ENCODE measurements at regions not wholly inside any gene's neighbourhood (a gene's known extent, or its start where the extent isn't known, plus 50 kb on each side); places are given as distances from the start of the nearest gene placed in this dataset.

DNA sequence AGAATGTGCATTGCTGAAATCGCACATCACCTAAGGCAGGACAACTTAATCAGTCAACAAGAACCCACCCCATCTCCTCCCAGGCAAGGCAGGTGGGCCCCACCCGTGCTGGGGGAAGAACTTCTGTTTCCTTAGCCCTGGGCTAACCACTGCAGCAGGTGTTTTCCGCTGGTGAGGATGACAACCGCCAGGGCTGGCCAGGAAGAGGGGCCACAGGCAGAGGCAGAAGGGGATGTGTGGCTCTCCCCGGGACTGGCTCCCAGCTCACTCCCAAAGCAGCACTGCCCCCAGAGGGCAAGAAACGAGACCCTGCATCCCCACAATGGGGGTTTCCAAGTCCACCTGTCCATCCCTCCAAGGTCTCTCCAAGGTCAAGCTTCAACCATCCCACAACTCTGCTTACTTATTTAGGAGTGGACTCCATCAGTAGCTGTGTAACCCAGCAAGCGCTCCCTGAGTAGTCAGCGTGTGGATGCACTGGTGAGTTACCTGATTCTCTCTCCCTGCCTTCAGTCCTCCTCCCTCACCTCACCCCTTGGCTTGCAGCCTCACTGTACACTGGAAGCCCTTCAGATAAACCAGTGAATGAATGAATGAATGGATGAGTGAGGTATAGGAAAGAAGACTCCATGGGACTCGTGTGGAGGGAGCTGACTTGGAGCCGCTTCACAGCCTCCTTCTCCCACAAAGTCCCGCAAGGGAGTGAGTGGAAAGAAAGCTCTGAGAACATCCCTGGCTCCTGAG is 168.2 kb upstream of the CST7 start:
- DNase-seq, result no peak

DNA sequence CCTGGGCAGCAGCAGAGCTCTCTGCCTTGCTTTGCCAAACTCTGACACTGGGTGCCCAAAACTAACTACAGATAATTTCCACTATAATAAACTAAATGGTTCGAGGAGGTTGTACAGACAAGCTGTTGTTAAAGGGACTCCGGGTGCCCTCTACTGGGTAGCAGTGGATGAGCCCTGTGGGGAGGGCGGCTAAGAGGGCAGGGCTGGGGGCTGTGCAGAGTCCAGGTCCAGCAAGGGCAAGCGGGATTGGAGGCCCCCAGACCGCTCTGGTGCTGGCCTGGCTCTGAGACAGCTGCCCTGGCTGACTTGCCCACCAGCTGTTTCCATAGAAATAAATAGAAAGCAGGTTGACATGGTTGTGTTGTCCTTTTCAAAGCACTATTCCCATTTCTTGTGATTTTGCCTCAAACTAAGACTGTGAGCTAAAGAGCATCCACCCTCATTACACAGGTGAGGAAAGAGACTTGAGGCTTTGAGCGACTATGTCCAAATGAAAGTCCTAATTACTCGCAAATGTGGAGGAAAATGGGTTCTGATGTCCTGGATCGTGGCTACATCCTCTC is 167.6 kb upstream of the CST7 start:
- DNase-seq, result peak in 1 of 2 experiments; percentile 23

DNA sequence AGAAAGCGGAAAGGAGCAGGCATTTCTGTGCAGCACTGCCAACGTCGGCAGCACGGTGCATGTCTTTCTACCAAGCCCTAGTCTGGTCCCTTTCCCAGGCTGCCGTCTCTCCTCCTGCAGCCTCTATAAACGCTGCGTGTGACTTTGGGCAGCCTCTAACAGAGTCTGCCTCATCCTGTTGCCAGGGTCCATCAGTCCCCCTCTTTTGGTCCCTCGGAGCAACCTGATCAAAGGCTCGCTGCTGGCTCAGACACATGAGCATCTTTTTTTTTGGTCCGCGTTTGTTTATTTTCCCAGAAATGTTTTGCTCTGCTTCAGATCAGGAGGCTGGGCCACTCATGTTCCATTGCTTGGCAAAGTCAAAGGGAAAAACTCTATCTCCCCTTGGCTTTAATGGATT is 166.8 kb upstream of the CST7 start:
- no peak for DNase-seq

DNA sequence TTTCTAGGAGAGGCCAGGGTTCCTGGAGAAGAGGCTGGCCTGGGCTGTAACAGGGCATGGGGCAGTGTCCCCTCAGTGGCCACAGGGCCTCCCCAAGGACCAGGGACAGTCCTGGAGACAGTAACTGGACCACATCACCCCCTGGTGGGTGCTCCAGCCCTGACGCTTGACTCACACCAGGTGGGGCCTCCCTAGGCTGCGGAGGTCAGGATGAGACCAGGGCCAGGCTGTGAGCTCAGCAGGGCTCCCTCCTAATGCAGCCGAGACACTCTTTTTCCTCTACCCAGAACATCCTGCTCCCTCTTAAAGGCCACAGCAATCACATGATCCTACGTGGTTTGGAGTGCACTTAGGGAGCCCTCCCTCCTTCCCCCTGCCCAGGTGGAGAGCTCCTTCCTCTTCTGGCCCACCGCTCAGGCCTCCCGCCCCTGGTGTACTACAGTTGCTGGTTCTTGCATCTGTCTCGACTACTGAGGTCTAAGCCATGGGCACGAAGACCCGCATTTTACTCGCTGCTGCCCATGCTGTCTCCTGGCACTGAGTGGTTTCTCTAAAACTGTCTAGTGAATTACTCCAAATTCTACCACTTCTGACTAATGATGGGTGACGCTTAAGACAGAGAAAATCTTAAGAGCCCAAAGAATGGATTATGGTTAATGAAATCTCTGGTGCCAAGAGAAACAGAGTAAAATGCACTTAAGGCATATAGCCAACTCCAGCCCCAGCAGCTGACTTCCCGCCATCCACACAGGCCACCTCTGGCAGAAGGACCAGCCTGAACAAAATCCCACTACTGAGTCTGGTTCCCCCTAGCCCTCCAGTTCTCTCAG is 166.1 kb upstream of the CST7 start:
- DNase-seq, result peak; percentile 15 to 28

DNA sequence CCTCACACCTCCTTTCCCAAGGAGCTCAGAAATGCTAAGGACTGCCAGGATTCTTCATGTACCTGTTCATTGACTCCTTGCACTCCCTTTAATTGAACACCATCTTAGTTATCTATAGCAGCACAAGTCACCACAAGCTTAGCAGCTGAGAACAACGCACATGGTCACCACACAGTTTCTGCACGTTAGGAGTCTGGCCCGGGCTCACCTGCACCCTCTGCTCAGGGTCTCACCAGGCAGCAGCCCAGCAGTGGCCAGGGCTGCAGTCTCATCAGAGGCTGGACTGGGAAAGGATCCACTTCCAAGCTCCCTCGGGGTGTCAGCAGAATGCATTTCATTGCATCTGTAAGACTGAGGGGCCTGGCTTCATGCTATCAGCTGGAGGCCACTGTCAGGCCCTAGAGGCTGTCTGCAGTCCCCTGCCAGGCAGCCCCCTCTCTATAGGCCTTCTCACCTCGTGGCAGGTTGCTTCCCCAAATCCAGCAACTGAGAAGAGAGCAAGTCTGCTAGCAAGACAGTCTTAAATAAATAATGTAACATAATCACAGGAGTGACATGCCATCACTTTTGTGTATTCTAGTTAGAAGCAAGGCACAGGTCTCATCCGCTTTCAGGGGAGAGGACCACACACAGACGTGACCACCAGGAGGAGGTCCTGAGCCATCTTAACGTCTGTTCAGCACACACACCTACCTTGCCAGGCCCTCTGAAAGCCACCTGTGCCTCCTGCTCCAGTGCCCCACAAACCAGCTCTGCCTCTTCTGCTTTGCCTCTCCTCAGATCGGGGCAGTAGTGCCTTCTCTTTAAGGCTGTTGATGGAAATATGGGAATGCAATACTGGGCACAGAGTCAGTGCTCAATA is 165.2 kb upstream of the CST7 start:
- DNase-seq, result peak; percentile 31 to 33

DNA sequence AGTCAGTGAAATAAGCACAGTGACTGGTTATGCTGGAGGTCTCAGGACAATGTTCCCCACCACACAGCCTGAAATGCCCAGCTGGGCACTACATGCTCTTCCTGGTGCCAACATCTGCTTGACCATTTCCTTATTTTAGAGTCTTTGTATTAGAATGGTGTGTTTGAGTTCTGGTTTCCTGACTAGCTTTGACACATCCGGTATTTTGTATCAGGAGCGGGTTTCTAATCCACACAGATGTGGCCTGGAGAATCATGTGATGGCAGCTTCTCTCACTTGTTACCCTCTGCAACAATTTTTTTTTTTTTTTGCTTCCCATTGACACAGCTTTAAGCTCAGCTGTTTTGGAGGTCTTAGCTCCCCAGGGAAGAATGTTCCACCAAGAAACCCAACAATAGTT is 164.5 kb upstream of the CST7 start:
- DNase-seq, result no peak

DNA sequence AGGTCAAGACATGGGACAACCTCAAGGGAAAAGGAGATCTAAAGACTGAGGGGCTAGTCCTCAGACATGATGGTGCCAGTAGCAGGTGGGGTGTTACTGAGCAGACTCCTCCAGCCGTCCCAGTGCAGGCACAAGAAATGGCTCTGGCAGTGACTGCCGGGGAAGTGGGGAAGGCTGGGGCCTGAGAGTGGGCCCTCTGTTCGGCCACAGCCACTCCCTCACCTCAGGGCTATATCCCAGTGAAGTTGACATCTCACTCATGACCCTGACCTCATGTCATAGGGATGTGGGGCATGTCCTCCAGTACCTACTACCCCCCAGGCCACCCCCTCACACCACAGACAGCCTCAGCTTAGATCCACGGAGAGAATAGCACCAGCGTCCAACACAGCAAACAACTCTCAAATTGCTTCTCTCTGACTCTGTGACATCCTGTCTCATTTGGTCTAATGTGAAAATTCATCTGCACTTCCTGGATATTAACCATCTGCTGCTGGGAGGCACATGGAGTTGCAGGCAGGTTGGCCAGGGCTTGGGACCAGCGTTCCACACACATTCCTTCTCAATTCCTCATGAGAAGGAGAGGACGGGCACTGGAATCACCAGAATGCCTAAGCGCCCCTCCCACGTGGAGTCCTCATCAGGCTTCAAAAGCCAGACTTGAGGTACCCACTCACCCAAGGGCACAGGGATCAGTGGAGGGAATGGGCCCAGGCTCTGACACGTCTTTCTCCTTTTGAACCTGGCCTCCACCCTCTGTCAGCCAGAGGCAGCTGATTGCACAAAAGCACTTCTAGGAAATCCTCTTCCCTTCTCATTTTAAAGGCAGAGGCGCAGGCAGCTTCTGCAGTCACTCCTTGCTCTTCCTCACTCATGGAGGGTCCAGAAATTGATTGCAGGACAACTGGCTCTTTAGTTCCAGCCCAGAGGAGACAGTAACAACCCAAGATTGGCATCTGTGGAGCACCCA is 163.6 kb upstream of the CST7 start:
- DNase-seq, result no peak

DNA sequence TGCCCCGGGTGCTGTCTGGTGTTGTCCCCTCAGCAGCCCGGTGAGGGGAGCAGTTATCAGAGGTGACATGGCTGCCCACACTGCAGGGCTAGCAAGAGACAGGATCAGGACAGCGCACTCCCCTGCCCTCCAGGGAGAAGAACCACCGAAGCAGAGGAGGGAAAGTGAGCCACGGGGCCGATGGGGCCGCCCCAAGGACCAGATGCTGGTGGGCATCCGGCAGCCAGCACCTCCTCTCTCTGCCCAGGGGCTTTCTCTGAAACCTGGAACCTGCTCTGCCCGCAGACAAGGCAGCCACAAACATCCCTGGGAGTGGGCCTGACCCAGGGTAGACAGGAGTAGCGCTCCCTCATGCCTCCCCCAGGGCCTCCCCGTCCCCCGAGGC is 163.0 kb upstream of the CST7 start:
- no peak for DNase-seq

DNA sequence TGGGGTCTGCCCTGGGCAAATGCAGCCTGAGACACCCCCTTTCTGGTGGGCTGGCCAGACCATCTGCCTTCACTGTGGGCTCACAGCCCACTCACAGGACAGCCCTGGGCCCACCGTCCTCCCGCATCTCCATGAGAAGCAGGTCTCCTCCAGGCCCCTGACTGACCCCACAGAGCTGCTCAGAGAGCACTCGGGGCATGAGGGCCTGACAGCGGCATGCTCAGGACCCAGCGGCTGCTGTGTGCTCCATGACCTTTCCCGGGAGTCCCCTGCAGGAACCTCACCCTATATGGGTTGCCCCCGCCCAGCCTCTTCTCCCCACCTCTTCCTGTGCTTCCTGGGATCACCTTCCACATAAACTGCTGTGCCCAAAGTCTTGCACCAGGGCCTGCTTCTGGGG is 162.4 kb upstream of the CST7 start:
- DNase-seq, result no peak

DNA sequence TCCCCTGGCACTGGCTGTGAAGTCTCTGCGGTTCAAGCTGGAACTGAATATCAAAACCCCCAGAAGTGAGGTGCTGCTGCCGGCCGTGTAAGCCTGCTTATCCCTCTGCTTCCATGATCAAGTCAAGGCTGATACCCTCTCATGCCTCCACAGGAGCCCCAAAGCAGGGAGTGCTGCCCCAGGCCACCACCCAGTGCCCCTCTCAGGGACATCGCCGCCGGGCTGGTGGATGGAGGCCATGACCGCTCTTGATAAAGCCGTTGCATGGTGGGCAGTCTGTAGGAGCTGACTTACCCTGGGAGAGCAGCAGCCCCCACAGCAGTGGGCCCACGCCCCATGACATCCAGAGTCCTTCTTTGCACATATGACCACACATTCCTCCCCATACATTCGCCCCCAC is 162.0 kb upstream of the CST7 start:
- DNase-seq, result no peak

DNA sequence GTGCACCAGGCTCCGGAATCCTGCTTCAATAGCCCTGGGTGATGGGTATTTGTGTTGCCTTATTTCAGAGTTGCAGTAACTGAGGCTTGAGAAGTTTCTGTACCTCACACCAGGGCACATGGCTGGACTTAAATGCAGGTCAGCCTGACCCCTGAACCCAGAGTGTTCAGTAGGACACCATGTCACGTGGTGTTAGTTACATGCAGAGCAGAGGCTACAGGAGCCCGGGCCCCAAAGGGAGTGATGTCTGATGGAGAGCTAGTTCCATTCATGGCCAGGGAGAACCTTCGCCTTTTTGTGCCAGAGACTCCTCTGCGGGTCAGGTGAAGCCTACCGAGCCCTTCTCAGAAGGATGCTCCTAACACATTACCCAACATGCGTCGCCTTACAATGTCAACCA is 161.4 kb upstream of the CST7 start:
- no peak for DNase-seq

DNA sequence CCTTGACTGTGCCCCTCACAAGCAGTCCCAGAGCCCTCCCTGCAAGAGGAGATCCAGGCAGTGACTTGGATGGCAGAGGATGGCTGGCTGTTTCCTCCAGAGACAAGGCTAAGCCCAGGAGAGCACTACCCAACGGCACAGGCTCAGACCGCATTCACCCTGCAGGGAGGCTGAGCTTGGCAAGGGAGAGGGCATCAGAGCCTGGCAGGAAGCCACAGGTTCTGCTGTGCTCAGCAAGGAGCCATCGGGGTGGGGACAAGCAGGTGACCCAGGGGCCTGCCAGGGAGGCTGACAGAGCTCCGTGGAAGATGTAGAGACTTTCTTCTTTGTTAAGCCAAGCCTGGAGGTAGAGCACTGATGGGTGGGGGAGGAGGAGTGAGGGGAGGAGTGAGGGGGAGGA is 159.2 kb upstream of the CST7 start:
- DNase-seq, result no peak

DNA sequence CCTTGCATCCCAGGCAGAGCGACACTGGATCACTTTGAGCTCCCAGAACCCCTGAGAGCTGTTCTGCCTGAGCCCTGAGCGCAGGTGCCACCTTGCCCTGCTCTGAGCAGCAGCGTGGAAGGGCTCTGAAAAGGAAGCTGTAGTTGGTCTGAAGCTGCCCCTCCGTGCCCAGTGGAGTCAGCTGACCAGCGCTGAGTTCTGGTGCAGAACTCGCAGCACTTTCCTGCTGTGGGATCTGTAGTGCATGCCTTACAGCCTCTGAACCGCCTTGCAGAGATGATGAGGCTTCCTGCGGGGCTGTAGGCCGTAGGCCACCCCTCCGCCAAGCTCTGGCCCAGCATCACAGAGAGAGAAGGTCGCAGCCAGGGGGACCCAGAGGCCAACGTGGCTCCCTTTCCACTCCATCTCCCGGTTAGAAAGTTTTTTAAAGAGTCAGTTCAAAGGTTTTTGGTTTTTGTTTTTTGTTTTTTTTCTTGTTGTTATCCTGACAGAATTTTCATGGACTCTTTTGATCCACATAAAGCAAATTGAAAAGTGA is 158.3 kb upstream of the CST7 start:
- DNase-seq, result no peak

DNA sequence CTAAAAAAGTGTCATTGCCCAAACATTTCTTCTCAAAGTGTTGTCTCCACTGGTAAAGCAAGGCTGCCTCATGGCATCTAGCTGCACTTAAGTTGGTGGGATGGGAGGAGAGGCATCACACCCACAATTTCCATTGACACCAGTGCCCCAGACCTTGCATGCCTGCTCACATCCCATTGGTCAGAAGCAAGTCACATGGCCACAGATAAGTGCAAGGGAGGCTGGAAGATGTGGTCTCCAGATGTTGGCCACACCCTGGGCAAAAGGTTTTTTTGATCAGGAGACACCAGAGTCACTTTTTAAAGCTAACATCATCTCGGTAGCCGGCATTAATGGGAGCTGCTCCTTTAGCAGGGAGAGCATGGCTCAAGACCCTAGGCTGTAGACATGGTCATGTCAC is 157.1 kb upstream of the CST7 start:
- no peak for DNase-seq

DNA sequence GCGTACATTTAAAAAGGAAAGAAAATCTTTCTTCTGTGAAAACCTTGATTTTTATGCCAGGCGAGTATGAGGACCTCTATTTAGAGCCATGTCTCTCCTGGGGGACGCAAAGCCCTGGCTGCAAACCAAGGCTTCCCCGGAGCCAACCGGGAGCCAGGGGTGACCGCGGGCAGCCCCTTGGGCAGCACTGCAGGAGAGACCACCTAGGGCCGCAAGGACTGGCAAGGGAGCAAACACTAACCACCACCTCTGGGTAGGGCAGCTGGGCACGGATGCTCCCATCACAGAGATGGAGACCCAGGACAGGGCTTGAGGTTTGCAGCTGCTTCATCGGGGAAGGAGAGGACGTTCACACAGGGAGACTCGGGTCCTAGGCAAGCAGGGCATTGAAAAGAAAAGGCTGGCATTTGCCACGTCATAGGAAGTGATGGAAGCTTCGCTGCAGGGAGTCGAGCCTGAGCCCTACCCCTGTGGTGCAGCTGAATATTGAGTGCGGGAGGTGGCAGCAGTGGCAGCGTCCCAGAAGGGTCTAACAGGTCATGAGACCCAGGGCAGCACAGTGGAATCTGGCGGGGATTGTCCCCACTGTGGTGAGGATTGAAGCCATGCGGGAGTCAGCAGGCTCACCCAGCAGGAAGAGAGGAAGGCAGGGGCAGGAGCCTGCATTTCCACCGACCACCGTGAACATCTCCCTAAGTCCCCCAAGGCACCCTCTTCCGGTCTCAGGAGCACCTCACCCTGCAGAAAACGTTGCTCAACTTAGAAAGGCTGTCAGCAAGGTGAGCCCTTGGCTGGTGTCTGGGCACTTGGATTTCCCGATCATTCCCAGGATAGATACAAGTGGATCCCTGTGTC is 156.2 kb upstream of the CST7 start:
- no peak for DNase-seq

DNA sequence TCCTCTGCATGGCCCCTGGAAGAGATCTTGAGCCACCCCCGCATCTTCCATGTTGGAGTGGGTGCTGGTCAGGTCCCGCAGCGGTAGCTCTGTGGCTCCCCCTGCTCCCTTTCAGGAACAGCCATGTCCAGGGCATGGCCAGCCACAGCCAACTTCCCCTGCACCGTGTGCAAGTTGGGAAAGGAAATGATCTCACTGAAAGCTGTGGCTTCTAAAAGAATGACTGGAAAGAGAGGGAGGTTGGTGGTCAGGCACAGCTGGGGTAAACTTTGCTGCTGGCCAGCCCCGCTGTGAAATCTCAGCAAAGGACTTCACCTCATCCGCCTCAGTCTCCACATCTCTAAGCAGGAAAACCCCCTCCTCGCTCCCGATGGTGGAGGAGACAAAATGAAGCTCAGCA is 153.6 kb upstream of the CST7 start:
- no peak for DNase-seq

DNA sequence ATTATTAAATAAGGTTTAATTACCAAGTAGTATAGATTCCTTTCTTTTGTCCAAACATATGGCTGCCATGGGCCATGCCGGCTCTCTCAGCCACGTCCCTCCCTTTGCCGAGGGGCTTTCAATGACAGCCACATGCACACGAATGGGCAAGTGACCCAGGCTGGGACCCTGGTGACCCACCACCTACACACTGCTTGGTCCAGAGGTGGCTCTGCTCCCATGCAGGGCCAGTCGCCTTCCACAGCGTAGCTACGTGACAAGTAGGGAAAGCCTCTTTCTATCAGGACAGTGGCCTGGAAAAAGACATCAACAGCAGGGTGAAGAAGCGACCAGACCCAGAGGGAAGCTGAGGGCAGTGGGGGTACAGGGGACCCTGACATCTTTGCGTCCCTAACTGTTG is 152.8 kb upstream of the CST7 start:
- no peak for DNase-seq

DNA sequence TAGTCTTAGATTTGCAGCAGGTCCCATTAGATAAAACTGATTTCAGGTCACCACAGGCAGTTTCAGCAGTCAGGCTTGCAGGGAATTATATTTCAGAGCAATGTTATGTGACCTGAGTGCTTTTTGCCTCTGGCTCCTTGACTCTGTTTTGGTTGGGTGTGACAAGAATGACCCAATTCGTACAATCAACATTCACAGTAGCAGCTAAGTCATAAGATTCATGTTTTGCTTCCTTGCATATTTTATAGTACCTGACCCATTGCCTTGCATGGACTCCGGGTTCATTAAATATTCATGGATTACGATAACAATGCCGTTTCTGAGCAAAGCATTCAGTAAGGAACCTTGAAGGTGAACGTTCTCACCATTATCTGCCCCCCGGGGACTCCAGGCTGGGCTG is 152.0 kb upstream of the CST7 start:
- DNase-seq, result no peak

DNA sequence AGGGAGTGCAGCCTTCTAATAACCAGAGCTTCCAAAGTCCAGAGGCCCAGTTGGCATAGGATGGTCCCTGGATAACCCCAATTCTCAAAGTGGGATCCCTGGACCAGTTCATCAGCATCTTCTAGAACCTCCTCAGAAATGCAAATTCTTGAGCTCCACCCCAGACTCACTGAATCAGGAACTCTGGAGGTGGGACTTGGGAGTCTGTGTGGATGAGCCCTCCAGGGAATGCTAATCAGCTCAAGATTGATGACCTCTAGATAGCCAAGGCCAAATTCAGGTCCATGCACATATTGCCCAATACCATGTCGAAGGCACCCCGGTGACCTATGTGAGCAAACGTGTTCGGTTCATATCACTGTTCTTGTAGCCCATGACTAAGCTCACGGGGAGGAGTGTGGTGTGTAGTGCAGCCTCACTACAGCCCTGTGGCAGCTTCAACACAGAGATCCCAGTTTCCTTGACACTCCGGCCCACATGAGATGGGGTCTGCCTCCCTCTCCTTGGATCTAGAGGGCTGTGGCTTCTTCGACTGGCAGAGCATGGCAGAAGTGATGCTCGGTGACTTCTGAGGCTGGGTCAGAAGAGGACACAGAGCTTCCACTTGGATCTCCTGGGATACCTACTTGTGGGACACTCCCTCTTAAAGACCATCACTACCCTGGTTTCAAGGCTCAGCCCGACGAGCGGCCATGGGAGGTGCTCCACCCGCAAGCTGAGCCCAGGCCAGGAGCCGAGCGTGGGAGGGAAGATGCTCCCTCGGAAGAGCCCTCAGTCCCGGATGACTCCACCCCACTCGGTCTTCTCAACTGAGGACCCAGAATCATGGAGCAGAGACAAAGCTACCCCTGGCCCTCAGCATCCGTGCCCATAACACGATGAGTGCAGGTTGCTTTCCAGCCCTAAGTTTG is 151.1 kb upstream of the CST7 start:
- no peak for DNase-seq

Data from SHP77 (cell line).